AG04450 (cell line): ENCODE measurements at regions not wholly inside any gene's neighbourhood (a gene's known extent, or its start where the extent isn't known, plus 50 kb on each side); places are given as distances from the start of the nearest gene placed in this dataset.

Experiments
- CTCF ChIA-PET: fragments of 300-600, 350-600 bp; formaldehyde crosslinking; extraction: SDS; loops from one replicate; lab custom pipeline; 2022; ENCODE audit warnings: antibody characterized with exemption, inconsistent platforms; lab: Charles Lee
- POLR2A ChIA-PET: fragments of 350-600 bp; formaldehyde crosslinking; extraction: SDS; loops from one replicate; lab custom pipeline; 2021; ENCODE audit warnings: antibody characterized with exemption, inconsistent platforms; lab: Yijun Ruan, JAX
- DNase-seq: peaks from one replicate; pipeline ENCODE4 v3.0.0-alpha.2; 2011; ENCODE audit warnings: low read depth, low spot score
- H3K27ac ChIP-seq: one replicate; pipeline ENCODE4 v1.5.1; 2012; ENCODE audit warnings: low read depth, low read length, control low read depth
- H3K27me3 ChIP-seq: one replicate; pipeline ENCODE4 v1.6.0; 2012; ENCODE audit warnings: low read length; ENCODE audit not compliant: control insufficient read depth, insufficient read depth
- H3K4me3 ChIP-seq: 2 replicates; pipeline ENCODE4 v1.5.1; 2011; ENCODE audit warnings: mild to moderate bottlenecking, low read depth, low read length, control low read depth
- H3K9me3 ChIP-seq: 2 replicates; pipeline ENCODE4 v1.5.1; 2012; ENCODE audit warnings: low read length; ENCODE audit not compliant: control insufficient read depth, insufficient read depth
- TF ChIP-seq, protein P1 (sequence below): IDR thresholded peaks from 2 replicates; pipeline ENCODE4 v1.5.1; 2011; ENCODE audit warnings: low read depth, low read length, control low read depth, inconsistent platforms

- Histone ChIP-seq H3K27me3 (no peaks in the 10 kb centered on the region), H3K4me3 (no peak overlapping the region), H3K27ac (no peak overlapping the region), H3K9me3 (no peaks in the 10 kb centered on the region)
- CTCF ChIA-PET = no interaction called here
- TF ChIP-seq, protein P1, sequence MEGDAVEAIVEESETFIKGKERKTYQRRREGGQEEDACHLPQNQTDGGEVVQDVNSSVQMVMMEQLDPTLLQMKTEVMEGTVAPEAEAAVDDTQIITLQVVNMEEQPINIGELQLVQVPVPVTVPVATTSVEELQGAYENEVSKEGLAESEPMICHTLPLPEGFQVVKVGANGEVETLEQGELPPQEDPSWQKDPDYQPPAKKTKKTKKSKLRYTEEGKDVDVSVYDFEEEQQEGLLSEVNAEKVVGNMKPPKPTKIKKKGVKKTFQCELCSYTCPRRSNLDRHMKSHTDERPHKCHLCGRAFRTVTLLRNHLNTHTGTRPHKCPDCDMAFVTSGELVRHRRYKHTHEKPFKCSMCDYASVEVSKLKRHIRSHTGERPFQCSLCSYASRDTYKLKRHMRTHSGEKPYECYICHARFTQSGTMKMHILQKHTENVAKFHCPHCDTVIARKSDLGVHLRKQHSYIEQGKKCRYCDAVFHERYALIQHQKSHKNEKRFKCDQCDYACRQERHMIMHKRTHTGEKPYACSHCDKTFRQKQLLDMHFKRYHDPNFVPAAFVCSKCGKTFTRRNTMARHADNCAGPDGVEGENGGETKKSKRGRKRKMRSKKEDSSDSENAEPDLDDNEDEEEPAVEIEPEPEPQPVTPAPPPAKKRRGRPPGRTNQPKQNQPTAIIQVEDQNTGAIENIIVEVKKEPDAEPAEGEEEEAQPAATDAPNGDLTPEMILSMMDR = no peak
- POLR2A ChIA-PET = no interaction called here
- no peak for DNase-seq
Observed at GRCh38 chr13:42722883-42723539, 58.4 kb upstream of the FAM216B start.

DNA sequence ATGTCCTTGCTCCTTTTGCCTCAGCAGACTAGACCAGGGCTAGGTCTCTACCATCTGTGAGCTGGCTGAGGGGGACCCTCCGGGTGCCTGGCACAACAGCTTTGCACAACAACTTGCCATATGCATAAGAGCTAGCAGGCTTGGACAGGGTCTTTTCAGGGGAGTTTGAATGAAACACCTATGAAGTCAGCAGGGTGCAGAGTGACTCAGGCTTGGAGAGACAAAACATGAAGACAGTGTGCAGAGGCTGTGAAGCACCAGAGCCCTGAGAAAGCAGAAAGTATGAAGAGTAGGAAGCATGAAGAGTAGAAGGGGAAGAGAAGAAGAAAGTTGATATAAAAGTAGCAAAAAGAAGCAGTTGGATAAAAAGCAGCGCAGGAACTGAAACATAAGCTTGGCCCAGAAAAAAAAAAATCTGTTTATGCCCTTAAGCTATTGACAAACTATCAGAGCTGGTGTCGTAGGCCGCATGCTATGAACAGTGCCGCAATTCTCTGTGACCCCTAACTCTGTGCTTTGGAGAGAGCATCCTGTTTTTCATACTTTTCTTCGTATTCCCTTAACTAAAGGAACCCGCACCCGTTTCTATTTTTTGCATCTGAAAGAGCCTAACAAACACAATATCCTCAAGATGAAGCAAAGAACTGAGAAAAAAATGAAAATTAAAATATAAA is 52.7 kb upstream of the FAM216B start:
- Histone ChIP-seq H3K27ac (no peak overlapping the region), H3K4me3 (no peak overlapping the region), H3K9me3 (no peaks in the 10 kb centered on the region), H3K27me3 (no peaks in the 10 kb centered on the region)
- POLR2A ChIA-PET = no interaction called here
- DNase-seq = no peak
- TF ChIP-seq, protein P1 = no peak
- CTCF ChIA-PET = no interaction called here

DNA sequence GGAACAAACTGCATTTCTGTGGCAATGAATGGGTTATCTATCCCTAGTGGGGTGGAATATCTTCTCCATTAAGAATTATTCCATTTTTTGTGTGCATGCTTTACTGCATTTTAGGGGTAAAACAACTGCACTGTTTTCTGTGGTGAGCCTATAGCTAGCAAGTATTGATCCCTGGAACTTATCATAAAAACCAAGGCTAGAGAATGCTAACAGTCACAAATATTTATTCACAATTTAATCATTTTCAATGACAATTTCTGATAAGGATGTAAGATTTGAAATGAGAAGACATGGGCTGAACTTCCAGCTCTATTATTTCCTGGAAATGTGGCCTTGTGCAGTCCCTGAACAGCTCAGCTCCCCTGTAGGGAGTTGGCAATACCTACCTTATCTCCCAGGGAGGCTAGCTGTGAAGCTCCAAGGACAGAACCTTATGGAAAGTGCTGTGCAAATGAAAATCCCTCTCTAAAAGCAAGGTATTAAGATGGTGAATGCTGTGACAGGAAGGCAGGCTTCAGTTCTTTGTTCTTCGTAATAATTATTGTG is 51.5 kb upstream of the FAM216B start:
- TF ChIP-seq, protein P1 = no peak

More for the DNA sequence above, 51.5 kb upstream of the FAM216B start:
- ChIA-PET POLR2A (no interaction called here), CTCF (no interaction called here)
- no peak for DNase-seq
- no peaks in the 10 kb centered on the region for H3K9me3 ChIP-seq
- no peak overlapping the region for H3K4me3 ChIP-seq
- H3K27ac ChIP-seq = no peak overlapping the region
- no peaks in the 10 kb centered on the region for H3K27me3 ChIP-seq
